HCT116 (cell line): ENCODE measurements at regions not wholly inside any gene's neighbourhood (a gene's known extent, or its start where the extent isn't known, plus 50 kb on each side); places are given as distances from the start of the nearest gene placed in this dataset.

Source experiments
- ATAC-seq: fragments of 200-7000 bp; cut with Tn5 transposase; 2 replicates; pipeline ENCODE4 v1.9.1; 2020; ENCODE audit warnings: mild to moderate bottlenecking, moderate library complexity
- BruUV-seq: library from RNA; stranded (reverse); fragments of 400-500 nt; replicated peaks from 2 replicates; lab custom pipeline; 2021; lab: Mats Ljungman, UMichigan
- CTCF ChIA-PET: fragments of 300-600 bp; sonication (Branson Sonifier 250); formaldehyde crosslinking; loops from one replicate; lab custom pipeline; 2021; ENCODE audit warnings: antibody characterized with exemption; lab: Charles Lee
- POLR2A ChIA-PET: fragments of 300-600, 350-600 bp; sonication (Branson Sonifier 250); formaldehyde crosslinking; loops from one replicate; lab custom pipeline; 2021; ENCODE audit warnings: antibody characterized with exemption; lab: Charles Lee
- RAD21 ChIA-PET, 2 experiments: fragments of 300-600 bp; sonication (Branson Sonifier 250); formaldehyde crosslinking; loops; one replicate each; lab custom pipeline; 2023; ENCODE audit warnings: low total read pairs in 2 of 2; ENCODE audit not compliant: uncharacterized antibody in 2 of 2, unreplicated experiment in 2 of 2, low non-redundant PET in 1 of 2; lab: Charles Lee
- DNase-seq: peaks from one replicate; pipeline ENCODE4 v3.0.0-alpha.2; 2010; ENCODE audit warnings: low read depth, low spot score
- H2AFZ ChIP-seq: fragments of 200-600 bp; shearing (Covaris generic), sonication (generic); 2 replicates; pipeline ENCODE4 v1.6.1; 2017; ENCODE audit warnings: low read depth, mixed run types, mixed read lengths, antibody characterized with exemption, low read length; ENCODE audit not compliant: poor library complexity, severe bottlenecking
- H3K27ac ChIP-seq: 2 replicates; pipeline ENCODE4 v1.5.1; 2012; ENCODE audit warnings: low read depth, low read length
- H3K27me3 ChIP-seq: fragments of 200-600 bp; sonication (generic); 2 replicates; pipeline ENCODE4 v1.6.1; 2016; ENCODE audit warnings: mixed run types, low read length, mixed read lengths; ENCODE audit not compliant: insufficient read depth
- H3K36me3 ChIP-seq, 2 experiments: fragments of 200-500 bp in 1 of 2; fragments of 200-600 bp in 1 of 2; sonication (Bioruptor generic) in 1 of 2; sonication (generic) in 1 of 2; 2 replicates each; pipeline versions ENCODE4 v1.5.1 to v1.6.1; 2014 to 2016; ENCODE audit warnings: low read length in 2 of 2, inconsistent platforms in 1 of 2, mixed read lengths in 1 of 2, mixed run types in 1 of 2; ENCODE audit not compliant: insufficient read depth in 2 of 2, control insufficient read depth in 1 of 2
- H3K4me1 ChIP-seq, 2 experiments: fragments of 200-600 bp in 1 of 2; sonication (generic) in 1 of 2; 2 replicates each; pipeline versions ENCODE4 v1.5.1 to v1.6.1; 2012 to 2017; ENCODE audit warnings: low read length in 2 of 2, inconsistent platforms in 1 of 2, mild to moderate bottlenecking in 1 of 2, mixed read lengths in 1 of 2, mixed run types in 1 of 2, moderate library complexity in 1 of 2; ENCODE audit not compliant: insufficient read depth in 2 of 2, control insufficient read depth in 1 of 2
- H3K4me2 ChIP-seq: fragments of 200-600 bp; sonication (generic); 2 replicates; pipeline ENCODE4 v1.6.1; 2017; ENCODE audit warnings: mixed run types, low read length, mixed read lengths
- H3K4me3 ChIP-seq, 2 experiments: fragments of 200-600 bp in 1 of 2; sonication (generic) in 1 of 2; replicated peaks in 1 of 2; 2 replicates each; pipeline ENCODE4 v1.5.1; 2011 to 2016; ENCODE audit warnings: low read length in 2 of 2, control low read depth in 1 of 2, low read depth in 1 of 2, mild to moderate bottlenecking in 1 of 2, mixed read lengths in 1 of 2, mixed run types in 1 of 2
- H3K79me2 ChIP-seq: fragments of 200-600 bp; sonication (generic); 2 replicates; pipeline ENCODE4 v1.6.1; 2017; ENCODE audit warnings: mild to moderate bottlenecking, mixed run types, low read length, moderate library complexity, mixed read lengths; ENCODE audit not compliant: insufficient read depth
- H3K9ac ChIP-seq: fragments of 200-600 bp; sonication (generic); 2 replicates; pipeline ENCODE4 v1.6.1; 2016; ENCODE audit warnings: low read length, mixed read lengths
- H3K9me2 ChIP-seq: fragments of 200-600 bp; sonication (generic), shearing (Covaris generic); 2 replicates; pipeline ENCODE4 v1.6.1; 2017; ENCODE audit warnings: mixed run types, mild to moderate bottlenecking, moderate library complexity; ENCODE audit not compliant: insufficient read depth
- H3K9me3 ChIP-seq, 2 experiments: fragments of 200-500 bp in 1 of 2; fragments of 200-600 bp in 1 of 2; sonication (Bioruptor generic) in 1 of 2; sonication (generic) in 1 of 2; 2 replicates each; pipeline ENCODE4 v1.6.1; 2014 to 2017; ENCODE audit warnings: low read length in 2 of 2, mixed read lengths in 2 of 2, inconsistent platforms in 1 of 2, low read depth in 1 of 2, mild to moderate bottlenecking in 1 of 2, mixed run types in 1 of 2, moderate library complexity in 1 of 2; ENCODE audit not compliant: control insufficient read depth in 1 of 2, insufficient read depth in 1 of 2
- H4K20me1 ChIP-seq: fragments of 200-600 bp; sonication (generic), shearing (Covaris generic); 2 replicates; pipeline ENCODE4 v1.6.1; 2017; ENCODE audit warnings: mixed run types, mild to moderate bottlenecking, moderate library complexity; ENCODE audit not compliant: insufficient read depth
- CEBPB ChIP-seq: IDR thresholded peaks from 2 replicates; pipeline ENCODE4 v1.6.1; 2012; ENCODE audit warnings: low read depth
- EGR1 ChIP-seq: IDR thresholded peaks from 2 replicates; pipeline ENCODE4 v1.6.1; 2012; ENCODE audit warnings: low read depth
- ELF1 ChIP-seq: IDR thresholded peaks from 2 replicates; pipeline ENCODE4 v1.6.1; 2012; ENCODE audit warnings: low read depth, borderline replicate concordance
- EZH2 ChIP-seq: fragments of 200-600 bp; sonication (generic); IDR thresholded peaks from 2 replicates; pipeline ENCODE4 v1.6.1; 2017; ENCODE audit warnings: antibody characterized with exemption, mixed run types
- EZH2phosphoT487 ChIP-seq: fragments of 200-600 bp; IDR thresholded peaks from 2 replicates; pipeline ENCODE4 v1.6.1; 2018; ENCODE audit warnings: antibody characterized with exemption, borderline replicate concordance
- JUND ChIP-seq: IDR thresholded peaks from 2 replicates; pipeline ENCODE4 v1.6.1; 2012
- POLR2A ChIP-seq: IDR thresholded peaks from 2 replicates; pipeline ENCODE4 v1.7.0; 2011; ENCODE audit warnings: borderline replicate concordance; ENCODE audit not compliant: insufficient read depth, insufficient read length; ENCODE audit errors: extremely low read depth
- RAD21 ChIP-seq: IDR thresholded peaks from 2 replicates; pipeline ENCODE4 v1.6.1; 2012; ENCODE audit warnings: low read depth, mild to moderate bottlenecking
- SIN3A ChIP-seq: IDR thresholded peaks from 2 replicates; pipeline ENCODE4 v1.6.1; 2012; ENCODE audit warnings: low read depth
- SP1 ChIP-seq: IDR thresholded peaks from 2 replicates; pipeline ENCODE4 v1.6.1; 2012; ENCODE audit warnings: low read depth
- TCF7L2 ChIP-seq: IDR thresholded peaks from 2 replicates; pipeline ENCODE4 v1.7.0; 2011; ENCODE audit warnings: borderline replicate concordance, inconsistent platforms; ENCODE audit not compliant: insufficient read depth, insufficient read length; ENCODE audit errors: extremely low read depth
- ZFX ChIP-seq: fragments of 450-650 bp; IDR thresholded peaks from 2 replicates; pipeline ENCODE4 v1.6.1; 2017
- ZNF274 ChIP-seq: fragments of 200-500 bp; sonication (Bioruptor generic); IDR thresholded peaks from 2 replicates; pipeline ENCODE4 v1.6.1; 2014; ENCODE audit warnings: mild to moderate bottlenecking, low read depth, low read length, inconsistent platforms
- intact Hi-C: fragments of 100-400 bp; cut with micrococcal nuclease; formaldehyde crosslinking; loops from 2 replicates; pipeline ENCODE4 v1.10.0; 2022
- TF ChIP-seq, protein P1 (sequence below): IDR thresholded peaks from 2 replicates; pipeline ENCODE4 v1.6.1; 2012; ENCODE audit warnings: low read depth
- TF ChIP-seq, protein P2 (sequence below), 3 experiments: fragments of 200-600 bp in 1 of 3; sonication (generic) in 1 of 3; IDR thresholded peaks in 2 of 3; conservative IDR thresholded peaks in 1 of 3; 2 replicates each; pipeline ENCODE4 v1.5.1; 2012 to 2017; ENCODE audit warnings: low read depth in 2 of 3, low read length in 2 of 3, antibody characterized with exemption in 1 of 3, borderline replicate concordance in 1 of 3, control low read depth in 1 of 3, mild to moderate bottlenecking in 1 of 3, mixed read lengths in 1 of 3, mixed run types in 1 of 3, moderate library complexity in 1 of 3; ENCODE audit not compliant: insufficient read depth in 1 of 3
- TF ChIP-seq, protein P3 (sequence below): IDR thresholded peaks from 2 replicates; pipeline ENCODE4 v1.6.1; 2011; ENCODE audit warnings: mild to moderate bottlenecking, low read length, moderate library complexity; ENCODE audit not compliant: insufficient replicate concordance; ENCODE audit errors: extremely low read depth
- TF ChIP-seq, protein P4 (sequence below): IDR thresholded peaks from 2 replicates; pipeline ENCODE4 v1.6.1; 2012

DNA sequence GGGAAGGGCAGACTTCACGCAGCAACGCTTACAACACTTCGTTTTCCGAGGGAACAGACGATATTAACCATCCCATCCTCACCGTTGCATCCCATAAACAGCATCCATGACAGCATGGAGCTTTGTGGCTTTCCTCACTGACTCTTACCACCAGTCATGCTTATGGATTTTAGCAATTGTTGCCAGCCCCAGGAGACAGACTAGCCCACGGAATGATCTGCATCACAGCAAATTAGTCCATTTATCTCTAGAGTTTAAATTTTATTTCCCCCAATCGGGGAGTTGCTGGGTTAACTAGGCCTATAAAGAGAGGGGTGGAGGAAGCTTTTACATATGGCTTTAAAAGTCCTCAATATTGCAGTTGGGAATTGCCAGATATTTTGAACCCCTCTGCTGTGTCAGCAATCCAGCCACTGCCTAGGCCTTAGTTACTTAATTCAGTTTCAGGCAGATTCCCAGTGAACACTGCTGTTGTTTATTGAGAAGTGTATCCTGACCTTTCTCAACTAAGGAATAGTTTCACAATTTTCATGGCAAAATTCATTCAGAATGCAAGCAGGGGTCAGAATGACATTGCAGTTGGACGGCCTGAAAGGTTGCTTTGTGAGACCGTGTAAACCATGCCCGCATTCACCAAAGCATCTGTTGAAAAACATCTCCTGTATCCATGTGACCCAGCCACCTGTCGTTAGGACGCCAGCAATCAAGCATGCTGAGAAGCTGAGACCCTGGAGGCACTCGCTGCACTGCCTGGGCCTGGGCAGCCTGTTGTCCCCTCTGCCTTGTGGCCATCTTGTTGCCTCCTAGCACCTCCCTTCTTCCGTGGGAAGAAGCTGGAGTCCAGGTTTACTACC, 397.4 kb upstream of the TPM1 start:
- Histone ChIP-seq H3K4me1 (peaks cover 12 to 22% of the 10 kb centered on the region in 2 experiments), H2AFZ (no peak overlapping the region), H3K36me3 (no peaks in the 10 kb centered on the region), H4K20me1 (no peaks in the 10 kb centered on the region), H3K4me3 (no peak overlapping the region), H3K9me2 (no peaks in the 10 kb centered on the region), H3K9ac (no peak overlapping the region), H3K4me2 (no peak overlapping the region), H3K9me3 (no peaks in the 10 kb centered on the region), H3K79me2 (no peaks in the 10 kb centered on the region), H3K27me3 (no peaks in the 10 kb centered on the region), H3K27ac (no peak overlapping the region)
- TF ChIP-seq EGR1 (no peak), RAD21 (no peak), TCF7L2 (no peak), CEBPB (no peak), POLR2A (no peak), ELF1 (no peak), ZNF274 (no peak), SP1 (no peak), EZH2phosphoT487 (no peak), SIN3A (no peak), EZH2 (no peak), JUND (no peak), ZFX (no peak)
- TF ChIP-seq, protein P1, sequence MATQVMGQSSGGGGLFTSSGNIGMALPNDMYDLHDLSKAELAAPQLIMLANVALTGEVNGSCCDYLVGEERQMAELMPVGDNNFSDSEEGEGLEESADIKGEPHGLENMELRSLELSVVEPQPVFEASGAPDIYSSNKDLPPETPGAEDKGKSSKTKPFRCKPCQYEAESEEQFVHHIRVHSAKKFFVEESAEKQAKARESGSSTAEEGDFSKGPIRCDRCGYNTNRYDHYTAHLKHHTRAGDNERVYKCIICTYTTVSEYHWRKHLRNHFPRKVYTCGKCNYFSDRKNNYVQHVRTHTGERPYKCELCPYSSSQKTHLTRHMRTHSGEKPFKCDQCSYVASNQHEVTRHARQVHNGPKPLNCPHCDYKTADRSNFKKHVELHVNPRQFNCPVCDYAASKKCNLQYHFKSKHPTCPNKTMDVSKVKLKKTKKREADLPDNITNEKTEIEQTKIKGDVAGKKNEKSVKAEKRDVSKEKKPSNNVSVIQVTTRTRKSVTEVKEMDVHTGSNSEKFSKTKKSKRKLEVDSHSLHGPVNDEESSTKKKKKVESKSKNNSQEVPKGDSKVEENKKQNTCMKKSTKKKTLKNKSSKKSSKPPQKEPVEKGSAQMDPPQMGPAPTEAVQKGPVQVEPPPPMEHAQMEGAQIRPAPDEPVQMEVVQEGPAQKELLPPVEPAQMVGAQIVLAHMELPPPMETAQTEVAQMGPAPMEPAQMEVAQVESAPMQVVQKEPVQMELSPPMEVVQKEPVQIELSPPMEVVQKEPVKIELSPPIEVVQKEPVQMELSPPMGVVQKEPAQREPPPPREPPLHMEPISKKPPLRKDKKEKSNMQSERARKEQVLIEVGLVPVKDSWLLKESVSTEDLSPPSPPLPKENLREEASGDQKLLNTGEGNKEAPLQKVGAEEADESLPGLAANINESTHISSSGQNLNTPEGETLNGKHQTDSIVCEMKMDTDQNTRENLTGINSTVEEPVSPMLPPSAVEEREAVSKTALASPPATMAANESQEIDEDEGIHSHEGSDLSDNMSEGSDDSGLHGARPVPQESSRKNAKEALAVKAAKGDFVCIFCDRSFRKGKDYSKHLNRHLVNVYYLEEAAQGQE = no peak
- TF ChIP-seq, protein P2, sequence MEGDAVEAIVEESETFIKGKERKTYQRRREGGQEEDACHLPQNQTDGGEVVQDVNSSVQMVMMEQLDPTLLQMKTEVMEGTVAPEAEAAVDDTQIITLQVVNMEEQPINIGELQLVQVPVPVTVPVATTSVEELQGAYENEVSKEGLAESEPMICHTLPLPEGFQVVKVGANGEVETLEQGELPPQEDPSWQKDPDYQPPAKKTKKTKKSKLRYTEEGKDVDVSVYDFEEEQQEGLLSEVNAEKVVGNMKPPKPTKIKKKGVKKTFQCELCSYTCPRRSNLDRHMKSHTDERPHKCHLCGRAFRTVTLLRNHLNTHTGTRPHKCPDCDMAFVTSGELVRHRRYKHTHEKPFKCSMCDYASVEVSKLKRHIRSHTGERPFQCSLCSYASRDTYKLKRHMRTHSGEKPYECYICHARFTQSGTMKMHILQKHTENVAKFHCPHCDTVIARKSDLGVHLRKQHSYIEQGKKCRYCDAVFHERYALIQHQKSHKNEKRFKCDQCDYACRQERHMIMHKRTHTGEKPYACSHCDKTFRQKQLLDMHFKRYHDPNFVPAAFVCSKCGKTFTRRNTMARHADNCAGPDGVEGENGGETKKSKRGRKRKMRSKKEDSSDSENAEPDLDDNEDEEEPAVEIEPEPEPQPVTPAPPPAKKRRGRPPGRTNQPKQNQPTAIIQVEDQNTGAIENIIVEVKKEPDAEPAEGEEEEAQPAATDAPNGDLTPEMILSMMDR (IDR thresholded peaks at IDR 0.05 in 2 of 3, conservative IDR thresholded peaks at IDR 0.05 in 1 of 3; ENCODE audit: borderline replicate concordance in 1 of 3, insufficient read depth in 1 of 3, low read depth in 2 of 3, low read length in 2 of 3) = no peak
- TF ChIP-seq, protein P3, sequence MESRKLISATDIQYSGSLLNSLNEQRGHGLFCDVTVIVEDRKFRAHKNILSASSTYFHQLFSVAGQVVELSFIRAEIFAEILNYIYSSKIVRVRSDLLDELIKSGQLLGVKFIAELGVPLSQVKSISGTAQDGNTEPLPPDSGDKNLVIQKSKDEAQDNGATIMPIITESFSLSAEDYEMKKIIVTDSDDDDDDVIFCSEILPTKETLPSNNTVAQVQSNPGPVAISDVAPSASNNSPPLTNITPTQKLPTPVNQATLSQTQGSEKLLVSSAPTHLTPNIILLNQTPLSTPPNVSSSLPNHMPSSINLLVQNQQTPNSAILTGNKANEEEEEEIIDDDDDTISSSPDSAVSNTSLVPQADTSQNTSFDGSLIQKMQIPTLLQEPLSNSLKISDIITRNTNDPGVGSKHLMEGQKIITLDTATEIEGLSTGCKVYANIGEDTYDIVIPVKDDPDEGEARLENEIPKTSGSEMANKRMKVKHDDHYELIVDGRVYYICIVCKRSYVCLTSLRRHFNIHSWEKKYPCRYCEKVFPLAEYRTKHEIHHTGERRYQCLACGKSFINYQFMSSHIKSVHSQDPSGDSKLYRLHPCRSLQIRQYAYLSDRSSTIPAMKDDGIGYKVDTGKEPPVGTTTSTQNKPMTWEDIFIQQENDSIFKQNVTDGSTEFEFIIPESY = no peak
- TF ChIP-seq, protein P4, sequence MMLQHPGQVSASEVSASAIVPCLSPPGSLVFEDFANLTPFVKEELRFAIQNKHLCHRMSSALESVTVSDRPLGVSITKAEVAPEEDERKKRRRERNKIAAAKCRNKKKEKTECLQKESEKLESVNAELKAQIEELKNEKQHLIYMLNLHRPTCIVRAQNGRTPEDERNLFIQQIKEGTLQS = no peak
- no peak for DNase-seq
- ChIA-PET RAD21 (no interaction called here), CTCF (no interaction called here), POLR2A (no interaction called here)
- intact Hi-C loops = loop anchor here (5.0 to 10.0 kb wide), 2 partner anchors 160 to 253 kb away; partner anchors contain the start of gene TLN2
- no peak for ATAC-seq
- no TSS peak for BruUV-seq
